ENCODE measurements at regions not wholly inside any gene's neighbourhood (a gene's known extent, or its start where the extent isn't known, plus 50 kb on each side); places are given as distances from the start of the nearest gene placed in this dataset.
"Not testable (repeated sequence)": the region's sequence is repeated elsewhere in the genome, so short reads cannot be mapped to it uniquely, and the experiment has no call there.

GRCh38 chr19:30955112-30956104 is 393.8 kb downstream of the TSHZ3 start:
- H3K4me3 Mint-ChIP-seq: no peak overlapping the region
- H3K9me3 Mint-ChIP-seq: peaks cover 3 to 21% (median 10%) of the 10 kb centered on the region in 7 donors
- H3K27me3 Mint-ChIP-seq: peaks cover 0 to 13% (median 7%) of the 10 kb centered on the region in 3 donors
- no peaks in the 10 kb centered on the region for H3K4me1 Mint-ChIP-seq
- no peak for ATAC-seq (ENCODE audit: low read depth in 2 of 2)
- DNase-seq: no peak
- no peaks in the 10 kb centered on the region for H3K36me3 Mint-ChIP-seq
- no peak overlapping the region for H3K27ac Mint-ChIP-seq

DNA sequence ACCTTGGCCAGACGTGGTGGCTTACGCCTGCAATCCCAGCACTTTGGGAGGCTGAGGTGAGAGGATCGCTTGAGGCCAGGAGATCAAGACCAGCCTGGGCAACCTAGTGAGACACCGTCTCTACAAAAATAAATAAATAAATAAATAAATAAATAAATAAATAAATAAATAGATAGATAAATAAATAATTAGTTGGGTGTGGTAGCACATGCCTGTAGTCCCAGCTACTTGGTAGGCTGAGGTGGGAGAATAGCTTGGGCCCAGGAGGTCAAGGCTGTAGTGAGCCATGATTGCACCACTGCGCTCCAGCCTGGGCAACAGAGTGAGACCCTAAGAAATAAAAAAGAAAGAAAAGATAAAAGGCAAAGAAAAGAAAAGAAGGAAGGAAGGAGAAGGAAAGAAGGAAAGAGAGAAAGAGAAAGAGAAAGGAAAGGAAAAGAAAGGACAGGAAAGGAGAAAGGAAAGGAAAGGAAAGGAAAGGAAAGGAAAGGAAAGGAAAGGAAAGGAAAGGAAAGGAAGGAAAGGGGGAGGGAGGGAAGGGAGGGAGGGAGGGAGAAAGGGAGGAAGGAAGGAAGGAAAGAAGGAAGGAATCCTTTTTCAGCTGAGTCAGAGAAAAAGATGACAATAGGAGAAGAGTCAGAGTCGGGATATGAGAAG is 404.8 kb downstream of the TSHZ3 start:
- not testable (repeated sequence) for DNase-seq; H3K27ac Mint-ChIP-seq; H3K9me3 Mint-ChIP-seq; ATAC-seq (ENCODE audit: low read depth in 2 of 2); H3K27me3 Mint-ChIP-seq; H3K4me3 Mint-ChIP-seq; H3K4me1 Mint-ChIP-seq; H3K36me3 Mint-ChIP-seq

DNA sequence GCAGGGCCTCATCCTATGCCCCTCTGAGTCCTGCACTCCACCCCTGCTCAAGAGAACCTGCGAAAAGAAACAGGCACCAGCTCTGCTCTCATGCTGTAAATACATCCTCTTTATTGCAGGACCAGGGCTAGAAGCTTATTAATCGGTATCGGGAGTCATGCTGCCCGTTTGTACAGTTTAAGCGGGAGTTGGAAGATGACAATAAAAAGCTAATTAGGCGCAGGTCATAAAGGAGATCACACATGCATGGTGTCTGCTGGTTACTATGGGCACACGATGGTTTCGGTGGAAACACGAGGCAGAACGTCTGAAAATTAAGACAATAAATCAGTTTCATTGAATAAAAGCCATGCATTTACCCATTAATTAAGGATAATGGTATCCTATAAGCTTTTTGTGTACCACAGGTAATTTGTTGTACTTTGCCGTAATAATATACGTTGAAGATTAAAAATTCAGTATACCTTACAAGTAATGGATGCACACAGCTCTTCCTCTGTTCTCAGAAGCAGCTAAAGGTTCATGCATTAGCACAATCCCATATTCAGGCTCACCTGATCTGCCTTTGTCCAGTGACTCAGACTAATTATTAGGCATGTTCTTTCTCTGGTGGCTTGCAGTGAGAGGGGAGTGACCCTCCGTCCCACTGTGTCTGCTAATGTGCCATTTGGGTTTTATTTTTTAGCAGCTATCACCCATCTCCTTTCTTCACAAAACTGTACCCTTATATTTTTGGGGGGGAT is 406.0 kb downstream of the TSHZ3 start:
- ATAC-seq (ENCODE audit: low read depth in 2 of 2): no peak
- Mint-ChIP-seq H3K27me3 (peaks cover 0 to 8% (median 0%) of the 10 kb centered on the region in 3 donors), H3K4me1 (no peaks in the 10 kb centered on the region), H3K9me3 (peaks cover 0 to 10% (median 2%) of the 10 kb centered on the region in 7 donors), H3K36me3 (no peaks in the 10 kb centered on the region), H3K27ac (no peak overlapping the region), H3K4me3 (no peak overlapping the region)
- no peak for DNase-seq

DNA sequence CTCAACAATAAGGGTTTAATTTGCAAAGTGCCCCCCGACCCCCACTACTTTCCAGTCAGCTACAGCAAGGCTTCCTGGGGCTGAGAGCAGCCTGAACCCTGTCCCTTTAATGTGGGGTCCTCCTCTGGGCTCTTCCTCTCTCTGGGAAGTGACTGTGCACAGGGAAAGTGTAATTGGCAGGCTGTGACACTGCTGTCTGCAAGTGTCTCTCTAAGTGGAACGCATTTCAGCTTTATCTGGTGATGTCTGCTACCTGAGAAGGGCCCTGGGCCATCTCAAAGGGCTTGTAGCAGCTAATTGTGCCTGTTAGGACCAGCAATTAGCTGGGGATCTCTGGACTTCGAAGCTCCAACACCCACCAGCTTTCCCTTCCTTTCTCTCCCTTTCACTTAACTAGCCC is 406.6 kb downstream of the TSHZ3 start:
- Mint-ChIP-seq H3K36me3 (no peaks in the 10 kb centered on the region), H3K4me1 (no peaks in the 10 kb centered on the region), H3K9me3 (peaks cover 0 to 10% (median 2%) of the 10 kb centered on the region in 7 donors), H3K27ac (no peak overlapping the region), H3K27me3 (peaks cover 0 to 8% (median 0%) of the 10 kb centered on the region in 3 donors), H3K4me3 (no peak overlapping the region)
- DNase-seq (no peak), ATAC-seq (ENCODE audit: low read depth in 2 of 2) (no peak)

DNA sequence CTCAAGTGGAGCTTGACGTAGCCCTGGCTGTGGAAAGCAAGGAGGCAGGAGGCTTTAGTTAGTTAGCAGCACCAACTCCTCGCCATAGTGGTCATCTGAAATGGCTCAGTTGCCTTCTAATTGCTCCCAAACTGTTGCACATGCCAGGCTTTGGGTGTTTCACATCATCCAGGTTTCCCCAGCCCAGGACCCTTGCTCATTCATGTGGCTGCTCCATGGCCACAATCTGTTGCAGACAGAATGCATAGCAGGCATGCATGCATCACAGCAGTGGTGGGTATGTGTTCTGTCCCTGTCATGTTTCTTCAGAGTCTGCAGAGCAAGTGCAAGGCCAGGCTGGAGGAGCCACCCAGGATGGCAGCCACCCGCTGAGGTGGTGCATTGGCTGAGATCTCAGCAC is 407.6 kb downstream of the TSHZ3 start:
- H3K4me3 Mint-ChIP-seq: no peak overlapping the region
- DNase-seq: no peak
- no peaks in the 10 kb centered on the region for H3K36me3 Mint-ChIP-seq
- no peak overlapping the region for H3K27ac Mint-ChIP-seq
- H3K4me1 Mint-ChIP-seq: no peaks in the 10 kb centered on the region
- peaks cover 0 to 8% (median 0%) of the 10 kb centered on the region in 3 donors for H3K27me3 Mint-ChIP-seq
- no peak for ATAC-seq (ENCODE audit: low read depth in 2 of 2)
- H3K9me3 Mint-ChIP-seq: peaks cover 0 to 10% (median 2%) of the 10 kb centered on the region in 7 donors

DNA sequence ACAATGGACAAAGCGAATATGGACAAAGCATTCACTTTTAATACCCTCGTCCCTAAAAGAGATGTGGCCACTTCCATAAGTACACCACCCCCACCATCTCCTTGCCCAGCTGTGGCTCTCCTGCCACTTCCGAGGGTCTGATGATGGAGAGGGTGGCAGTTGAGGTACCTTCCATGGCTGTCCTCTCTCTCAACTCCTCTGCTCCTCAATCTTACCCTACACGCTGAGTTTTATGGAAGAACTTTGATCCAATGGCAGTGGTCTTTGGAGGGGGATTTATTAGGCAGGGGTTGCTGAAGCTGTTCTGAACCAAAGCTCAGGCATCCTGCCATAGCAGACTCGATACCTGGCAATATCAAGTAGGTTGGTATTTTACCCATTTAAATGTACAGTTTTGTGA is 413.0 kb downstream of the TSHZ3 start:
- ATAC-seq (ENCODE audit: low read depth in 2 of 2) (no peak), DNase-seq (no peak)
- H3K4me1 Mint-ChIP-seq: no peaks in the 10 kb centered on the region
- peaks cover 0 to 6% (median 4%) of the 10 kb centered on the region in 7 donors for H3K9me3 Mint-ChIP-seq
- H3K36me3 Mint-ChIP-seq: no peaks in the 10 kb centered on the region
- no peak overlapping the region for H3K4me3 Mint-ChIP-seq
- no peaks in the 10 kb centered on the region for H3K27me3 Mint-ChIP-seq
- H3K27ac Mint-ChIP-seq: no peak overlapping the region

GRCh38 chr19:30935146-30935545 is 414.1 kb downstream of the TSHZ3 start:
- H3K27me3 Mint-ChIP-seq: no peaks in the 10 kb centered on the region
- peaks cover 0 to 6% (median 4%) of the 10 kb centered on the region in 7 donors for H3K9me3 Mint-ChIP-seq
- no peak overlapping the region for H3K27ac Mint-ChIP-seq
- no peak overlapping the region for H3K4me3 Mint-ChIP-seq
- H3K36me3 Mint-ChIP-seq: no peaks in the 10 kb centered on the region
- ATAC-seq (ENCODE audit: low read depth in 2 of 2) (no peak), DNase-seq (no peak)
- H3K4me1 Mint-ChIP-seq: no peaks in the 10 kb centered on the region

GRCh38 chr19:30933454-30933853 is 415.8 kb downstream of the TSHZ3 start:
- not testable (repeated sequence) for ATAC-seq (ENCODE audit: low read depth in 2 of 2); H3K27me3 Mint-ChIP-seq; DNase-seq; H3K4me1 Mint-ChIP-seq; H3K36me3 Mint-ChIP-seq; H3K9me3 Mint-ChIP-seq; H3K4me3 Mint-ChIP-seq
- H3K27ac Mint-ChIP-seq: peak overlapping the region in 1 of 6 donors; percentile 21

- Mint-ChIP-seq H3K36me3 (no peaks in the 10 kb centered on the region), H3K9me3 (peaks cover 3 to 11% (median 9%) of the 10 kb centered on the region in 7 donors), H3K4me1 (no peaks in the 10 kb centered on the region), H3K4me3 (no peak overlapping the region), H3K27me3 (no peaks in the 10 kb centered on the region), H3K27ac (no peak overlapping the region)
- DNase-seq (no peak), ATAC-seq (ENCODE audit: low read depth in 2 of 2) (no peak)
Observed at GRCh38 chr19:30932854-30933253, 416.4 kb downstream of the TSHZ3 start.

- H3K27ac Mint-ChIP-seq: no peak overlapping the region
- H3K4me1 Mint-ChIP-seq: no peaks in the 10 kb centered on the region
Observed at GRCh38 chr19:30930941-30931706, 418.1 kb downstream of the TSHZ3 start.

GRCh38 chr19:30927705-30928104 is 421.5 kb downstream of the TSHZ3 start:
- H3K27me3 Mint-ChIP-seq: no peaks in the 10 kb centered on the region
- DNase-seq (no peak), ATAC-seq (ENCODE audit: low read depth in 2 of 2) (no peak)
- no peak overlapping the region for H3K4me3 Mint-ChIP-seq
- H3K27ac Mint-ChIP-seq: no peak overlapping the region
- no peaks in the 10 kb centered on the region for H3K4me1 Mint-ChIP-seq
- H3K9me3 Mint-ChIP-seq: peaks cover 6 to 17% (median 9%) of the 10 kb centered on the region in 7 donors
- no peaks in the 10 kb centered on the region for H3K36me3 Mint-ChIP-seq

More at GRCh38 chr19:30930941-30931706, 418.1 kb downstream of the TSHZ3 start:
- Mint-ChIP-seq H3K9me3 (peaks cover 6 to 17% (median 11%) of the 10 kb centered on the region in 7 donors), H3K4me3 (no peak overlapping the region), H3K36me3 (no peaks in the 10 kb centered on the region), H3K27me3 (no peaks in the 10 kb centered on the region)
- no peak for ATAC-seq (ENCODE audit: low read depth in 2 of 2)
- no peak for DNase-seq

DNA sequence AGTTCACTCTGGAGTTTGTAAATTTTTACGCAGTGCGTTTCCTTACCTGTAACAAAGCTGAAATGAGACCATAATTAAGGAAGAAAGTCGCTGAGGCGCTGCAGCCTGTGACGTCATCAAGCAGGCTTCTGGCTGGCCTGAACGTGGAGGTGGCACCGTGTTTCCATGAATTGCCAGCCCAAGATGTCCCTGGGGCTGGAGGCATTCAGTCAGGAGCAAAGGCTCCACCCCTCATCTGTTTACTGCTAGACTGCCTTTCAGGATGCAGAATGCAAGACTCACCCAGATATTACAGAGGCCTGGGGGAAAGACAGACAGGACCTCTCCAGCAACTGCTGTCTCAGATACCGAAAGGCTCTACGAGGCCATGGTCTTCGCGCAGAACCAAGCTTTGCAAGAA is 424.6 kb downstream of the TSHZ3 start:
- no peaks in the 10 kb centered on the region for H3K4me1 Mint-ChIP-seq

More for the DNA sequence above, 424.6 kb downstream of the TSHZ3 start:
- Mint-ChIP-seq H3K4me3 (no peak overlapping the region), H3K27ac (no peak overlapping the region), H3K27me3 (no peaks in the 10 kb centered on the region), H3K9me3 (peaks cover 0 to 13% (median 9%) of the 10 kb centered on the region in 7 donors), H3K36me3 (no peaks in the 10 kb centered on the region)
- ATAC-seq (ENCODE audit: low read depth in 2 of 2) (no peak), DNase-seq (no peak)

Measured in naive B cell (primary cell).